Coronary artery (tissue), 2 donors: ENCODE measurements at regions not wholly inside any gene's neighbourhood (a gene's known extent, or its start where the extent isn't known, plus 50 kb on each side); places are given as distances from the start of the nearest gene placed in this dataset.

Experiments
- DNase-seq: peaks from one replicate; pipeline ENCODE4 v3.0.0-alpha.2; 2017; ENCODE audit warnings: low spot score
- H3K27ac ChIP-seq, 2 donors: fragments of 200-600 bp; sonication (generic); one replicate each; pipeline ENCODE4 v1.5.1; 2016 to 2019
- H3K4me3 ChIP-seq: fragments of 200-600 bp; sonication (generic); 2 replicates; pipeline ENCODE4 v1.5.1; 2016; ENCODE audit warnings: mild to moderate bottlenecking, moderate library complexity
- TF ChIP-seq, protein P1 (sequence below): fragments of 200-600 bp; sonication (generic); IDR thresholded peaks from one replicate; pipeline ENCODE4 v1.5.1; 2019; ENCODE audit warnings: antibody characterized with exemption

DNA sequence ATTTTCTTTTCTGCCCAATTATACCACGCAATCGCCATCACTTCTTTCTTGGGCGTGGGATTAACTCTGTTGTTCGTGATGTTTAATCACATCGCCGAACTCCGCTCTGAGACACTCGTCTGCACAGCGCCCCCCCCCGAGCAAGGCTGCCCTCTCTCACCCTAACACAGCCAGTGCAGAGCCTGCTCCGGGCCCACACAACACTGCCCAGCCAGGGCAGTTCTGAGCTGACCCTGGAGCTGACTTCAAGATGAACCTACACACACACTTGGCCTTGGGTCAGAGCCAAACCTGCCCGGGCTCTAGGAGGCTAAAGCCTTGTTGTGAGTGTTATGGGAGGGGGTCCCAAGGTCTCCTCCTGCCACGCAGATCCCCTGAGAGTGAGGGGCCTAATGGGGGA lies 64.6 kb upstream of the LRP8 start:
- no peak for DNase-seq
- Histone ChIP-seq H3K4me3 (no peak overlapping the region), H3K27ac (no peak overlapping the region)
- TF ChIP-seq, protein P1, sequence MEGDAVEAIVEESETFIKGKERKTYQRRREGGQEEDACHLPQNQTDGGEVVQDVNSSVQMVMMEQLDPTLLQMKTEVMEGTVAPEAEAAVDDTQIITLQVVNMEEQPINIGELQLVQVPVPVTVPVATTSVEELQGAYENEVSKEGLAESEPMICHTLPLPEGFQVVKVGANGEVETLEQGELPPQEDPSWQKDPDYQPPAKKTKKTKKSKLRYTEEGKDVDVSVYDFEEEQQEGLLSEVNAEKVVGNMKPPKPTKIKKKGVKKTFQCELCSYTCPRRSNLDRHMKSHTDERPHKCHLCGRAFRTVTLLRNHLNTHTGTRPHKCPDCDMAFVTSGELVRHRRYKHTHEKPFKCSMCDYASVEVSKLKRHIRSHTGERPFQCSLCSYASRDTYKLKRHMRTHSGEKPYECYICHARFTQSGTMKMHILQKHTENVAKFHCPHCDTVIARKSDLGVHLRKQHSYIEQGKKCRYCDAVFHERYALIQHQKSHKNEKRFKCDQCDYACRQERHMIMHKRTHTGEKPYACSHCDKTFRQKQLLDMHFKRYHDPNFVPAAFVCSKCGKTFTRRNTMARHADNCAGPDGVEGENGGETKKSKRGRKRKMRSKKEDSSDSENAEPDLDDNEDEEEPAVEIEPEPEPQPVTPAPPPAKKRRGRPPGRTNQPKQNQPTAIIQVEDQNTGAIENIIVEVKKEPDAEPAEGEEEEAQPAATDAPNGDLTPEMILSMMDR = no peak

DNA sequence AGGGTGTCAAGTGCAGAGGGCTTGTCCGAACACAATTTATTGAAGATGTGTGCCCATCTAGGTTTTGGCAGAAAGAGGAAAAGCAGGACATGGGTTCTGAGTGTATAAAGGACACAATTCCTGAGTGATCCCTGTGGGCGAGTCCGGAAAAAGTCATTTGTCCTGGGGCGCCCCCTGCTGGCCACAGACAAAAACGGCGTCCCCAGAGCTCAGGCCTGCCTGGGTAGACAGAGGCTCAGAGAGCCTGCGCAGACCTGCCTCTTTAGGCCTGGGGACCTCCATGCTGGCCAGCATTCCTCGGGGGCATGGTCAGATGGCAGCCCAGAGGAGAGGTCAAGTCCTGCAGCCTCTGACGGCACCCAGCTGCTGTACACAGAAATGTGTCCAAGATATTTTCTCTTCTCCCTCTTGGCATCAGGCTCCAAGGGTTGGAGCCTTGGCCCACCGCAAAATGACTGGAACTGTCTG lies 65.5 kb upstream of the LRP8 start:
- TF ChIP-seq, protein P1 = peak; percentile 95
- peak; percentile 85 for DNase-seq
- H3K27ac ChIP-seq = no peak overlapping the region
- no peak overlapping the region for H3K4me3 ChIP-seq

DNA sequence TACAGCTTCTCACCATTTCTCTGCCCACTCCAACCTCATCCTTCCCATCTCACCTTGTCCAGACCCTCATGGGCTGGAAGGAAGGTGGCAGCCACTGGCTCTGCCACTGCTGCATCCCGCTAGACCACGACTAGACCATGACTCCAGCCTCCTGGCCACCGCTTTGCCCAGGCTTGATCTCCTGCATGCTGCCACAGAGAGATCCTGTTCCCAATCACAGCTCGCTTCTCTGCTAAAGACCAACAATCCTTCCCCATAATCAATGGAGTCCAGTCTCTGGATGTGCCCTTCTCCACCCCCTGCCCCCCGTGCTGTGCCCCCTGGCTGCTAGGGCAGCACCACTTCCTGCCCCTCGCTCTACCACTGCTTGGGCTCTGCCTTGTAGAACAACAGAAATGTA lies 64.9 kb upstream of the DMRTB1 start:
- Histone ChIP-seq H3K4me3 (no peak overlapping the region), H3K27ac (no peak overlapping the region)
- no peak for DNase-seq
- TF ChIP-seq, protein P1 = no peak

DNA sequence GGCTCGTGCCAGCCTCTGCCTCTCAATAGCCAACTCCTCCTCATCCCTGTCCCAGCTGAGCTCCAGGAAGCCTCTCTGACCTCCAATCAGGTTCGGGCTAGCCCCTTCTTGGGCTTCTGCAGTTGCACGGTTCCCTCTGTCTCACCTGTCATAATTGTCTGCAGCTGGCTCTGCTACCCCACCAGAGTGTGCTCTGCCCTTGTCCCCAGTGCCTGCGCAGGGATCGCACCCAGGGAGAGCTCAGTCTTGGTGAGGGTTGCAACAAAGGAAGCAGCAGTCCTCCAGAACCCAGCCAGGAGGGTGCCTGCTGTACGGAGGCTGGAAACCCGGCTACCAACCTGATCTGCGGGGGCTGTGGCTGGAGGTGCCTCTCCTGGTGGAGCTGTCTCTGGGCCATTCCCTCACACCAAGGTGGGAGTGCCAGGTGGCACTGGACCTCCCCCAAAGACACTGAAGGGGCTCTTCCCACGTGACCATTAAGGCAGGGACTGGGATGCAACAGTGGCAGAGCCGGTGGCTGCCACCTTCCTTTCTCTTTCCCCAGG lies 63.5 kb upstream of the DMRTB1 start:
- Histone ChIP-seq H3K27ac (no peak overlapping the region), H3K4me3 (no peak overlapping the region)
- TF ChIP-seq, protein P1 = no peak
- DNase-seq = no peak

DNA sequence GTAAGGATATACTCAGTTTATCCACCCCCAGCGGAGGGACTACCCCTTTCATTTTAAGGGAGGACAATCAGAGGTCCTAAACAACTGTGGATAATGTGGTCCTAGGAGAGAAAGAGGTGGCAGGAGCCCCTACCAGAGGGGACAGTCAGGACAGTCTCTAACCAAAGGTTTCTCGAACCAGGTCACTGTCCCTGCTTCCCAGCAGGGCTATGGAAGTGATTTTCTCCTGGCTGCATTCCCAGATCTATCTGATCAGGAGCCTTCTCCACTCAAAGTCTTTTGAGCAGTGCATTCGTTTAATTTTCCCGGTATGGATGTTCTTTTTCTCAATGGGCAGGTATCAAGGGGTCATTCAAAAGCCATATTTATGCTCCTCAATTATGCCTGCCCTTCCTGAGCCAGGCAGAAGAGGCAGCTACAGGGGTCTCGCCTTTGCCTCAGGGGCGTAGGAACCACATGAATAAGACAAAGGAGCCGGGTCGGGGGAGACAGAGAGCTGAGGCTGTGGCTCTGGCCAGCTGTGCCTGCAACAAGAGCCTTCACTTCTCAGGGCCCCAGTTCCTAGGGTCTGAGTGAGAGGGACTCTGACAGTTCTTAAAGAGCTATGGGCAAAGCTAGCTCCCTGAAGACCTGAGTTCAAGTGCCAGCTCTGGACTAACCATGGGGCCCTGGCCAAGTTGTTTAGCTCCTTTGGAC lies 62.5 kb upstream of the DMRTB1 start:
- Histone ChIP-seq H3K4me3 (no peak overlapping the region), H3K27ac (no peak overlapping the region)
- TF ChIP-seq, protein P1 = no peak
- peak; percentile 36 for DNase-seq

DNA sequence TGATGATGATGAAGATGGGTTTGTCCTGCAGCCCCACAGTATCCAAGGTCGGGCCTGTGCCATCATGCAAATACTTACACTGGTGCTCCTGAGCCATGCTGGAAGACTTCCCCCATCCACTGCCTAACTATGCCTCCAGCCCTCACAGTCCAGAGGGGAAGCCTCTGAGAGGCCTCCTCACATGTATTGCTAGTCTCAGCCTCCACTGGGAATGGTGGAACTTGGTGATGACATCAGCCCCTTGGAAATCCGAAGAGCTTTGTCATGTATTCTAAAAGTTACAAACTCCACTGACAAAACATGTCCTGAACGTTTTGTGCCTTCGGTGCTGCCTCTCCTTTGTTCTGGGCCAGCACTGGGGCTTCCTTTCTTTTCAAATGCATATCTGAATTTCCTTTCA lies 61.1 kb upstream of the DMRTB1 start:
- peak; percentile 55 for DNase-seq
- Histone ChIP-seq H3K27ac (no peak overlapping the region), H3K4me3 (no peak overlapping the region)
- TF ChIP-seq, protein P1 = no peak
